Endothelial cell of umbilical vein (primary cell): ENCODE measurements at regions not wholly inside any gene's neighbourhood (a gene's known extent, or its start where the extent isn't known, plus 50 kb on each side); places are given as distances from the start of the nearest gene placed in this dataset.
A peak's percentile ranks its signal among the peaks of the same experiment; 100 is the strongest.

Experiments used
- BruUV-seq: library from RNA; stranded (reverse); fragments of 400-500 nt; replicated peaks from 2 replicates; lab custom pipeline; 2021; lab: Mats Ljungman, UMichigan
- CTCF ChIA-PET: fragments of 300-600, 350-600 bp; sonication (Branson Sonifier 250); formaldehyde crosslinking; loops from one replicate; lab custom pipeline; 2021; ENCODE audit warnings: antibody characterized with exemption, inconsistent platforms; lab: Charles Lee
- POLR2A ChIA-PET: fragments of 300-600, 350-600 bp; sonication (Branson Sonifier 250); formaldehyde crosslinking; loops from one replicate; lab custom pipeline; 2021; ENCODE audit warnings: antibody characterized with exemption, inconsistent platforms; lab: Charles Lee
- DNase-seq: peaks from one replicate; pipeline ENCODE4 v3.0.0-alpha.2; 2011; ENCODE audit warnings: low read depth, low spot score
- FAIRE-seq: peaks from 2 replicates; lab custom pipeline; 2011; peaks lifted over from hg19 to GRCh38; lab: Jason Lieb, UNC
- H2AFZ ChIP-seq: 2 replicates; pipeline ENCODE4 v1.6.0; 2012; ENCODE audit warnings: low read depth, low read length, control low read depth, inconsistent platforms
- H3K27ac ChIP-seq: 2 replicates; pipeline ENCODE4 v1.5.1; 2011; ENCODE audit warnings: low read depth, mild to moderate bottlenecking, control low read depth, low read length, moderate library complexity; ENCODE audit not compliant: insufficient read depth
- H3K27me3 ChIP-seq, 2 experiments: 2 replicates each; pipeline versions ENCODE4 v1.6.0 to v1.6.1; 2011; ENCODE audit warnings: low read length in 2 of 2, mixed read lengths in 1 of 2; ENCODE audit not compliant: control insufficient read depth in 2 of 2, insufficient read depth in 2 of 2
- H3K36me3 ChIP-seq, 2 experiments: 2 replicates in 1 of 2; 3 replicates in 1 of 2; pipeline ENCODE4 v1.5.1; 2011; ENCODE audit warnings: low read length in 2 of 2, mild to moderate bottlenecking in 1 of 2, moderate library complexity in 1 of 2; ENCODE audit not compliant: control insufficient read depth in 2 of 2, insufficient read depth in 2 of 2; ENCODE audit errors: extremely low read depth in 1 of 2
- H3K4me1 ChIP-seq: 3 replicates; pipeline ENCODE4 v1.5.1; 2011; ENCODE audit warnings: mild to moderate bottlenecking, low read length; ENCODE audit not compliant: control insufficient read depth, insufficient read depth; ENCODE audit errors: extremely low read depth
- H3K4me2 ChIP-seq: 2 replicates; pipeline ENCODE4 v1.6.1; 2011; ENCODE audit warnings: low read length, control low read depth, mixed read lengths; ENCODE audit not compliant: insufficient read depth
- H3K4me3 ChIP-seq, 3 experiments: fragments of 200-600 bp in 1 of 3; sonication (generic), shearing (Covaris generic) in 1 of 3; replicated peaks in 1 of 3; 2 replicates each; pipeline ENCODE4 v1.5.1; 2011 to 2016; ENCODE audit warnings: control low read depth in 3 of 3, low read length in 3 of 3, mild to moderate bottlenecking in 2 of 3, inconsistent platforms in 1 of 3, low read depth in 1 of 3, moderate library complexity in 1 of 3; ENCODE audit not compliant: insufficient read depth in 1 of 3
- H3K79me2 ChIP-seq: 2 replicates; pipeline ENCODE4 v1.6.0; 2012; ENCODE audit warnings: low read length, inconsistent platforms; ENCODE audit not compliant: control insufficient read depth, insufficient read depth
- H3K9ac ChIP-seq: replicated peaks from 2 replicates; pipeline ENCODE3; 2011; ENCODE audit warnings: low read length, control low read depth; ENCODE audit not compliant: insufficient read depth; ENCODE audit errors: extremely low read depth
- H3K9me1 ChIP-seq: replicated peaks from 3 replicates; pipeline ENCODE4 v1.6.0; 2011; ENCODE audit warnings: mild to moderate bottlenecking, low read length; ENCODE audit not compliant: control insufficient read depth, insufficient read depth; ENCODE audit errors: extremely low read depth
- H3K9me3 ChIP-seq: replicated peaks from 2 replicates; pipeline ENCODE4 v1.5.1; 2012; ENCODE audit warnings: low read length, inconsistent platforms; ENCODE audit not compliant: control insufficient read depth, insufficient read depth
- H4K20me1 ChIP-seq: replicated peaks from 2 replicates; pipeline ENCODE3; 2011; ENCODE audit warnings: mild to moderate bottlenecking, low read length; ENCODE audit not compliant: control insufficient read depth, insufficient read depth; ENCODE audit errors: extremely low read depth
- CTCF ChIP-seq, 2 donors: IDR thresholded peaks; 1 replicate in 1 of 2; 2 replicates in 1 of 2; pipeline ENCODE4 v1.5.1; 2011; ENCODE audit warnings: low read length in 2 of 2, mild to moderate bottlenecking in 2 of 2, moderate library complexity in 2 of 2, control low read depth in 1 of 2, inconsistent platforms in 1 of 2, low read depth in 1 of 2; ENCODE audit not compliant: insufficient read depth in 1 of 2; ENCODE audit errors: extremely low read depth in 1 of 2
- EZH2 ChIP-seq: IDR thresholded peaks from 2 replicates; pipeline ENCODE4 v1.6.1; 2012; ENCODE audit warnings: borderline replicate concordance, low read depth, mild to moderate bottlenecking, moderate library complexity, low read length, inconsistent platforms; ENCODE audit not compliant: severe bottlenecking
- FOS ChIP-seq: IDR thresholded peaks from 2 replicates; pipeline ENCODE4 v1.6.1; 2011; ENCODE audit warnings: mild to moderate bottlenecking, low read length, moderate library complexity, borderline replicate concordance; ENCODE audit not compliant: insufficient read depth
- GATA2 ChIP-seq: IDR thresholded peaks from 2 replicates; pipeline ENCODE4 v1.7.0; 2011; ENCODE audit warnings: low read depth, mild to moderate bottlenecking, moderate library complexity, mixed read lengths, low read length; ENCODE audit not compliant: insufficient read length, insufficient read depth
- JUN ChIP-seq: IDR thresholded peaks from 2 replicates; pipeline ENCODE4 v1.6.1; 2011; ENCODE audit warnings: borderline replicate concordance, low read depth; ENCODE audit not compliant: insufficient read length, insufficient read depth
- MAX ChIP-seq: IDR thresholded peaks from 2 replicates; pipeline ENCODE4 v1.6.1; 2011; ENCODE audit not compliant: insufficient read depth, insufficient read length
- MYC ChIP-seq: IDR thresholded peaks from one replicate; pipeline ENCODE4 v1.6.1; 2011; ENCODE audit warnings: mild to moderate bottlenecking, low read depth, low read length
- POLR2A ChIP-seq: IDR thresholded peaks from 2 replicates; pipeline ENCODE4 v1.6.1; 2012; ENCODE audit warnings: low read depth, mild to moderate bottlenecking, control low read depth, low read length
- POLR2AphosphoS5 ChIP-seq: IDR thresholded peaks from 2 replicates; pipeline ENCODE4 v1.6.1; 2012; ENCODE audit warnings: low read depth, mild to moderate bottlenecking, control low read depth, low read length, moderate library complexity; ENCODE audit not compliant: insufficient read depth
- dilution Hi-C: fragments of 300-500 bp; cut with MboI; formaldehyde crosslinking; loops from one replicate; pipeline ENCODE4 v1.15.0; 2019; ENCODE audit warnings: low sequenced_read_pairs; ENCODE audit not compliant: extremely low pct_ligation_motif_present
- intact Hi-C: fragments of 100-400 bp; cut with micrococcal nuclease; formaldehyde crosslinking; loops from one replicate; pipeline ENCODE4 v1.10.0; 2022

DNA sequence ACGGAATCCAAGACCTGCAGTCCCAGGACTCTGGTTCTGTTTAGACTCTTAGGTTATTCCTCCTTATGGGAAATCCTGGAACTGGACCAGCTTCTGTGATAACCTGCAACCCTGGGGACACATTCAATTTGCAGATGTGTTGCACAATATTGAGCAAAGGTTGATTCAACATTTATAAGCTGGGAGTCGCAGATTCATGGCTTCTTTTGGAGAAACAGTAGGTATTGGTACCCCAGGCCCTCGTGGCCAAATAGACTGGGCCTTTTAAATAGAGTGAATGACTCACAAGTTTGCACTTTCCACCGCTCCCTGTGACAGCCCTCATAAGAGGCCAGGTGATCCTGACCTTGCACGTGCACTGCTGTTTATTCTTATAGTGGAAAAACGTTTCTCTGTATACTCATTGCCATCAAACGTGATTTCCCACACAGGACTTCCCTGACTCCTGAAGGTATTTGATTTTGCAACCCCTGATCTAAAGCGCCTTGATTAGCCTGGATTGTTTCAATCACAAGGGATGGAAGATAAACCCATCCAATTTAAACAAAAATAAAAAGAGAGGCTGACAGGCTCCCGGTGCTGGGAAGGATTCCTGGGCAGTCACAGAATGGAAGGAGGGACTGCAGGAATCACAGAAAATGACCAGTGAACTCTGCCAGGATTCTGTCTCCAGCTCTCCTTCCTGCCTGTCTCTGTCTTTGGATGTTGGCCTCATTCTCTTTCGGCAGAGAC is 98.0 kb downstream of the VCPKMT start:
- FAIRE-seq (peak; percentile 43), DNase-seq (peak; percentile 20)
- ChIA-PET CTCF (interaction anchor here (0.7 to 2.2 kb wide), 7 partner anchors 8 to 156 kb away, joined by 3 to 5 read pairs (median 3); no protein-coding TSS in a partner anchor), POLR2A (no interaction called here)
- no peak overlapping the region for H3K4me3 ChIP-seq
- no peaks in the 10 kb centered on the region for H3K36me3 ChIP-seq
- TF ChIP-seq MAX (no peak), JUN (no peak), POLR2AphosphoS5 (no peak), FOS (no peak), MYC (no peak), EZH2 (no peak), POLR2A (no peak), CTCF (IDR thresholded peaks at IDR 0.05; ENCODE audit: extremely low read depth in 1 of 2, insufficient read depth in 1 of 2, low read depth in 1 of 2, low read length in 2 of 2) (no peak), GATA2 (no peak)
- H3K9me3 ChIP-seq: no peaks in the 10 kb centered on the region
- no peaks in the 10 kb centered on the region for H4K20me1 ChIP-seq
- peaks cover 0 to 6% of the 10 kb centered on the region in 2 experiments for H3K27me3 ChIP-seq
- no peaks in the 10 kb centered on the region for H3K9me1 ChIP-seq
- dilution Hi-C loops: no loop called here
- BruUV-seq: no TSS peak
- H2AFZ ChIP-seq: no peak overlapping the region
- no peak overlapping the region for H3K27ac ChIP-seq
- no peak overlapping the region for H3K9ac ChIP-seq
- intact Hi-C loops: no loop called here
- H3K79me2 ChIP-seq: no peaks in the 10 kb centered on the region
- H3K4me2 ChIP-seq: no peak overlapping the region
- no peaks in the 10 kb centered on the region for H3K4me1 ChIP-seq
